Activated CD4-positive, alpha-beta T cell treated with anti-CD3 and anti-CD28 coated beads, Interleukin-2, amount 10 ng/mL, durations not matched to agents 7 days and 5 days (primary cell): ENCODE measurements at regions not wholly inside any gene's neighbourhood (a gene's known extent, or its start where the extent isn't known, plus 50 kb on each side); places are given as distances from the start of the nearest gene placed in this dataset.

Source experiments
- CTCF ChIA-PET: fragments of 350-600 bp; sonication (Branson Sonifier 250); formaldehyde crosslinking; loops from one replicate; lab custom pipeline; 2021; ENCODE audit warnings: antibody characterized with exemption; lab: Charles Lee
- POLR2A ChIA-PET: fragments of 350-600 bp; sonication (Branson Sonifier 250); formaldehyde crosslinking; loops from one replicate; lab custom pipeline; 2021; ENCODE audit warnings: antibody characterized with exemption; lab: Charles Lee
- DNase-seq: peaks from one replicate; pipeline ENCODE4 v3.0.0-alpha.2; 2020
- H3K27ac Mint-ChIP-seq: one replicate; pipeline ENCODE4 v1.8.0; 2021; ENCODE audit warnings: mild to moderate bottlenecking, moderate library complexity, mixed read lengths
- H3K27me3 Mint-ChIP-seq: one replicate; pipeline ENCODE4 v1.8.0; 2021; ENCODE audit warnings: mixed read lengths
- H3K36me3 Mint-ChIP-seq: one replicate; pipeline ENCODE4 v1.8.0; 2021; ENCODE audit warnings: low read depth, mixed read lengths
- H3K4me1 Mint-ChIP-seq: one replicate; pipeline ENCODE4 v1.8.0; 2021; ENCODE audit warnings: mixed read lengths
- H3K4me3 Mint-ChIP-seq: one replicate; pipeline ENCODE4 v1.8.0; 2021; ENCODE audit warnings: mild to moderate bottlenecking, moderate library complexity, mixed read lengths
- H3K9me3 Mint-ChIP-seq: one replicate; pipeline ENCODE4 v1.8.0; 2021; ENCODE audit warnings: mixed read lengths

GRCh38 chr17:79214940-79215604 lies 140.4 kb downstream of the ENGASE start:
- ChIA-PET POLR2A (no interaction called here), CTCF (no interaction called here)
- Mint-ChIP-seq H3K36me3 (no peaks in the 10 kb centered on the region), H3K9me3 (no peaks in the 10 kb centered on the region), H3K27ac (no peak overlapping the region), H3K4me3 (no peak overlapping the region), H3K27me3 (peaks cover 4% of the 10 kb centered on the region), H3K4me1 (no peaks in the 10 kb centered on the region)
- no peak for DNase-seq

GRCh38 chr17:79214459-79214858 lies 139.8 kb downstream of the ENGASE start:
- ChIA-PET CTCF (no interaction called here), POLR2A (no interaction called here)
- Mint-ChIP-seq H3K4me1 (no peaks in the 10 kb centered on the region), H3K27me3 (peaks cover 4% of the 10 kb centered on the region), H3K9me3 (no peaks in the 10 kb centered on the region), H3K4me3 (no peak overlapping the region), H3K27ac (no peak overlapping the region), H3K36me3 (no peaks in the 10 kb centered on the region)
- DNase-seq, result no peak

- DNase-seq, result no peak
- H3K4me1 Mint-ChIP-seq, result no peaks in the 10 kb centered on the region
- CTCF ChIA-PET, result no interaction called here
- H3K9me3 Mint-ChIP-seq, result no peaks in the 10 kb centered on the region
- peaks cover 4% of the 10 kb centered on the region for H3K27me3 Mint-ChIP-seq
- H3K4me3 Mint-ChIP-seq, result no peak overlapping the region
- no peaks in the 10 kb centered on the region for H3K36me3 Mint-ChIP-seq
- POLR2A ChIA-PET, result no interaction called here
- H3K27ac Mint-ChIP-seq, result no peak overlapping the region
These were observed 138.7 kb downstream of the ENGASE start for GRCh38 chr17:79213305-79213704.

GRCh38 chr17:79212149-79213087 lies 137.8 kb downstream of the ENGASE start:
- H3K27ac Mint-ChIP-seq, result no peak overlapping the region
- no peak for DNase-seq
- peaks cover 6% of the 10 kb centered on the region for H3K27me3 Mint-ChIP-seq
- no peaks in the 10 kb centered on the region for H3K36me3 Mint-ChIP-seq
- H3K9me3 Mint-ChIP-seq, result no peaks in the 10 kb centered on the region
- H3K4me3 Mint-ChIP-seq, result no peak overlapping the region
- CTCF ChIA-PET, result no interaction called here
- no peaks in the 10 kb centered on the region for H3K4me1 Mint-ChIP-seq
- POLR2A ChIA-PET, result no interaction called here

GRCh38 chr17:79211061-79211770 lies 136.6 kb downstream of the ENGASE start:
- no peaks in the 10 kb centered on the region for H3K4me1 Mint-ChIP-seq
- ChIA-PET POLR2A (no interaction called here), CTCF (no interaction called here)
- H3K4me3 Mint-ChIP-seq, result no peak overlapping the region
- no peak for DNase-seq
- H3K27me3 Mint-ChIP-seq, result peaks cover 6% of the 10 kb centered on the region
- H3K27ac Mint-ChIP-seq, result no peak overlapping the region
- no peaks in the 10 kb centered on the region for H3K9me3 Mint-ChIP-seq
- no peaks in the 10 kb centered on the region for H3K36me3 Mint-ChIP-seq

- no peak for DNase-seq
- no peaks in the 10 kb centered on the region for H3K4me1 Mint-ChIP-seq
- H3K36me3 Mint-ChIP-seq, result no peaks in the 10 kb centered on the region
- no peaks in the 10 kb centered on the region for H3K9me3 Mint-ChIP-seq
- CTCF ChIA-PET, result no interaction called here
- POLR2A ChIA-PET, result no interaction called here
- H3K4me3 Mint-ChIP-seq, result no peak overlapping the region
- peaks cover 6% of the 10 kb centered on the region for H3K27me3 Mint-ChIP-seq
- no peak overlapping the region for H3K27ac Mint-ChIP-seq
These were observed 136.0 kb downstream of the ENGASE start for GRCh38 chr17:79210638-79211037.

- H3K27me3 Mint-ChIP-seq, result peaks cover 6% of the 10 kb centered on the region
- H3K27ac Mint-ChIP-seq, result no peak overlapping the region
- H3K9me3 Mint-ChIP-seq, result no peaks in the 10 kb centered on the region
- no peak for DNase-seq
- no peaks in the 10 kb centered on the region for H3K36me3 Mint-ChIP-seq
- no peaks in the 10 kb centered on the region for H3K4me1 Mint-ChIP-seq
- ChIA-PET CTCF (no interaction called here), POLR2A (no interaction called here)
- no peak overlapping the region for H3K4me3 Mint-ChIP-seq
These were observed 133.3 kb downstream of the ENGASE start for GRCh38 chr17:79207960-79208359.

- Mint-ChIP-seq H3K27me3 (peaks cover 2% of the 10 kb centered on the region), H3K36me3 (no peaks in the 10 kb centered on the region), H3K27ac (no peak overlapping the region), H3K9me3 (no peaks in the 10 kb centered on the region), H3K4me1 (no peaks in the 10 kb centered on the region), H3K4me3 (no peak overlapping the region)
- ChIA-PET POLR2A (no interaction called here), CTCF (interaction anchor here (0.6 kb wide), 1 partner anchor 61 kb away, joined by 5 read pairs; no protein-coding TSS in a partner anchor)
- DNase-seq, result no peak
These were observed 131.1 kb downstream of the ENGASE start for GRCh38 chr17:79205688-79206205.

- Mint-ChIP-seq H3K4me1 (no peaks in the 10 kb centered on the region), H3K27ac (no peak overlapping the region), H3K36me3 (no peaks in the 10 kb centered on the region), H3K4me3 (no peak overlapping the region), H3K9me3 (no peaks in the 10 kb centered on the region), H3K27me3 (peaks cover 2% of the 10 kb centered on the region)
- no peak for DNase-seq
- ChIA-PET CTCF (no interaction called here), POLR2A (no interaction called here)
These were observed 129.6 kb downstream of the ENGASE start for GRCh38 chr17:79204261-79204660.

GRCh38 chr17:79203657-79204056 lies 129.0 kb downstream of the ENGASE start:
- H3K9me3 Mint-ChIP-seq, result no peaks in the 10 kb centered on the region
- no peak overlapping the region for H3K4me3 Mint-ChIP-seq
- H3K4me1 Mint-ChIP-seq, result no peaks in the 10 kb centered on the region
- no peak for DNase-seq
- H3K27ac Mint-ChIP-seq, result no peak overlapping the region
- H3K27me3 Mint-ChIP-seq, result peaks cover 2% of the 10 kb centered on the region
- ChIA-PET CTCF (interaction anchor here (0.6 kb wide), 1 partner anchor 32 kb away, joined by 5 read pairs; no protein-coding TSS in a partner anchor), POLR2A (no interaction called here)
- no peaks in the 10 kb centered on the region for H3K36me3 Mint-ChIP-seq

- DNase-seq, result no peak
- ChIA-PET POLR2A (no interaction called here), CTCF (no interaction called here)
- Mint-ChIP-seq H3K4me1 (no peaks in the 10 kb centered on the region), H3K27me3 (peaks cover 2% of the 10 kb centered on the region), H3K4me3 (no peak overlapping the region), H3K36me3 (no peaks in the 10 kb centered on the region), H3K9me3 (no peaks in the 10 kb centered on the region), H3K27ac (no peak overlapping the region)
These were observed 128.4 kb downstream of the ENGASE start for GRCh38 chr17:79203016-79203415.

- Mint-ChIP-seq H3K4me1 (no peaks in the 10 kb centered on the region), H3K36me3 (no peaks in the 10 kb centered on the region), H3K4me3 (no peak overlapping the region), H3K27me3 (no peaks in the 10 kb centered on the region), H3K27ac (no peak overlapping the region), H3K9me3 (no peaks in the 10 kb centered on the region)
- no peak for DNase-seq
- ChIA-PET CTCF (no interaction called here), POLR2A (no interaction called here)
These were observed 127.9 kb downstream of the ENGASE start for GRCh38 chr17:79202480-79202879.
